Tibial nerve (tissue), 4 donors: ENCODE measurements at regions not wholly inside any gene's neighbourhood (a gene's known extent, or its start where the extent isn't known, plus 50 kb on each side); places are given as distances from the start of the nearest gene placed in this dataset.

Experiments
- DNase-seq, 2 donors: peaks; one replicate each; pipeline ENCODE4 v3.0.0-alpha.2; 2019; ENCODE audit warnings: low spot score in 2 of 2
- H3K27ac ChIP-seq, 4 donors: fragments of 200-600 bp; sonication (generic) in 3 of 4; one replicate each; pipeline ENCODE4 v1.5.1; 2017 to 2019; ENCODE audit warnings: mild to moderate bottlenecking in 1 of 4
- H3K27me3 ChIP-seq, 2 donors: fragments of 200-600 bp; sonication (generic) in 1 of 2; one replicate each; pipeline versions ENCODE4 v1.5.1 to v1.6.0; 2017 to 2019
- H3K36me3 ChIP-seq, 3 donors: fragments of 200-600 bp; sonication (generic); one replicate each; pipeline ENCODE4 v1.5.1; 2018 to 2019
- H3K4me1 ChIP-seq, 4 donors: fragments of 200-600 bp; sonication (generic) in 3 of 4; one replicate each; pipeline ENCODE4 v1.5.1; 2017 to 2019
- H3K4me3 ChIP-seq, 4 donors: fragments of 200-600 bp; sonication (generic) in 3 of 4; one replicate each; pipeline ENCODE4 v1.5.1; 2017 to 2019; ENCODE audit warnings: mild to moderate bottlenecking in 1 of 4, moderate library complexity in 1 of 4
- H3K9me3 ChIP-seq, 4 donors: fragments of 200-600 bp; sonication (generic) in 3 of 4; one replicate each; pipeline ENCODE4 v1.5.1; 2017 to 2019
- CTCF ChIP-seq, 5 experiments: fragments of 200-600 bp in 3 of 5; fragments of 450-650 bp in 2 of 5; sonication (generic) in 3 of 5; IDR thresholded peaks; one replicate each; pipeline ENCODE4 v1.5.1; 2016 to 2019; ENCODE audit warnings: antibody characterized with exemption in 5 of 5, mild to moderate bottlenecking in 3 of 5, moderate library complexity in 2 of 5
- EP300 ChIP-seq, 2 donors: sonication (generic); formaldehyde crosslinking; IDR thresholded peaks; one replicate each; pipeline ENCODE4 v1.6.1; 2017; ENCODE audit warnings: antibody characterized with exemption in 2 of 2, mild to moderate bottlenecking in 1 of 2
- POLR2A ChIP-seq, 2 donors: fragments of 450-650 bp; IDR thresholded peaks; one replicate each; pipeline ENCODE4 v1.6.1; 2017; ENCODE audit warnings: antibody characterized with exemption in 2 of 2, mild to moderate bottlenecking in 2 of 2, moderate library complexity in 2 of 2
- WGBS, 2 donors: methylation state at CpG; one replicate each; pipeline ENCODE4 v1.1.5; 2018; 5-methylcytosine and 5-hydroxymethylcytosine counted together

GRCh38 chr2:2590141-2590540 lies 259.1 kb upstream of the MYT1L start:
- no peak overlapping the region for H3K4me3 ChIP-seq
- DNase-seq = no peak
- no peaks in the 10 kb centered on the region for H3K9me3 ChIP-seq
- WGBS, 2 donors = 70 to 71% methylated on average over 1 of the region's 1 CpG
- TF ChIP-seq EP300 (IDR thresholded peaks at IDR 0.05) (no peak), POLR2A (IDR thresholded peaks at IDR 0.05) (no peak), CTCF (IDR thresholded peaks at IDR 0.05) (no peak)
- no peak overlapping the region for H3K27ac ChIP-seq
- H3K36me3 ChIP-seq = no peaks in the 10 kb centered on the region
- no peaks in the 10 kb centered on the region for H3K27me3 ChIP-seq
- no peaks in the 10 kb centered on the region for H3K4me1 ChIP-seq

- Histone ChIP-seq H3K9me3 (no peaks in the 10 kb centered on the region), H3K36me3 (no peaks in the 10 kb centered on the region), H3K4me1 (no peaks in the 10 kb centered on the region), H3K27ac (no peak overlapping the region), H3K27me3 (no peaks in the 10 kb centered on the region), H3K4me3 (no peak overlapping the region)
- no peak for DNase-seq
- WGBS, 2 donors = 83 to 94% methylated on average over 4 of the region's 4 CpGs
- TF ChIP-seq EP300 (IDR thresholded peaks at IDR 0.05) (no peak), CTCF (IDR thresholded peaks at IDR 0.05) (no peak), POLR2A (IDR thresholded peaks at IDR 0.05) (no peak)
Measured at GRCh38 chr2:2588777-2589176, 257.7 kb upstream of the MYT1L start.

- DNase-seq = no peak
- Histone ChIP-seq H3K27me3 (no peaks in the 10 kb centered on the region), H3K36me3 (no peaks in the 10 kb centered on the region), H3K27ac (no peak overlapping the region), H3K4me3 (no peak overlapping the region), H3K9me3 (no peaks in the 10 kb centered on the region), H3K4me1 (no peaks in the 10 kb centered on the region)
- TF ChIP-seq CTCF (IDR thresholded peaks at IDR 0.05) (no peak), POLR2A (IDR thresholded peaks at IDR 0.05) (no peak), EP300 (IDR thresholded peaks at IDR 0.05) (no peak)
- whole genome bisulfite sequencing, 2 donors = 51 to 67% methylated on average over 4 of the region's 4 CpGs
Measured at GRCh38 chr2:2587354-2587753, 256.3 kb upstream of the MYT1L start.

GRCh38 chr2:2586931-2587330 lies 255.9 kb upstream of the MYT1L start:
- H3K9me3 ChIP-seq = no peaks in the 10 kb centered on the region
- H3K4me3 ChIP-seq = no peak overlapping the region
- H3K27me3 ChIP-seq = no peaks in the 10 kb centered on the region
- no peak for DNase-seq
- H3K4me1 ChIP-seq = no peaks in the 10 kb centered on the region
- WGBS, 2 donors = 73 to 75% methylated on average over 9 of the region's 9 CpGs
- H3K27ac ChIP-seq = no peak overlapping the region
- TF ChIP-seq CTCF (IDR thresholded peaks at IDR 0.05) (no peak), POLR2A (IDR thresholded peaks at IDR 0.05) (no peak), EP300 (IDR thresholded peaks at IDR 0.05) (no peak)
- H3K36me3 ChIP-seq = no peaks in the 10 kb centered on the region

- WGBS, 2 donors = 78 to 83% methylated on average over 18 of the region's 18 CpGs
- no peak for DNase-seq
- Histone ChIP-seq H3K9me3 (no peaks in the 10 kb centered on the region), H3K36me3 (no peaks in the 10 kb centered on the region), H3K27ac (no peak overlapping the region), H3K4me3 (no peak overlapping the region), H3K27me3 (no peaks in the 10 kb centered on the region), H3K4me1 (no peaks in the 10 kb centered on the region)
- TF ChIP-seq CTCF (IDR thresholded peaks at IDR 0.05) (no peak), EP300 (IDR thresholded peaks at IDR 0.05) (no peak), POLR2A (IDR thresholded peaks at IDR 0.05) (no peak)
Measured at GRCh38 chr2:2586068-2586776, 255.1 kb upstream of the MYT1L start.
